ENCODE measurements at regions not wholly inside any gene's neighbourhood (a gene's known extent, or its start where the extent isn't known, plus 50 kb on each side); places are given as distances from the start of the nearest gene placed in this dataset.

DNA sequence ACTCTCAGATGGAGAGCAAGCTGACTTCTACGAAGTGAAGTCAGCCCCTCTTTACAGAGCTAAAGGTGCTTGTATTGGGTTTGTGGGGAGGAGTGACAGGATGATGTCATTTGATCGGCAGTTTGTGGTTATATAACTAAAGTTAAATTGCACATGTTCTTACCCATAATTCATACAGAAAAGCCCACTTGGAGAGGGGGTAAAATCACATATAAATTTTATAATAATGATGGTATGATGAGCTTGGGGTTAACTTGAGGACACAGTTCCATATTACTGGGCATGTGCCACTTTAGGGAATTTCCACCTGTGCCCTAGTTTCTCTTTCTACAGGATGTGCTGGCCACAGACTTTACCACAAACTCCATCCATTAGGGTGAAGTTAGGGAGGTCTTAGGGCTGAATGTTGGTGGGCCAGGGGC lies 1178.6 kb upstream of the CDH9 start (continued):
- no peak for TF ChIP-seq JUN (IDR thresholded peaks at IDR 0.05; ENCODE audit: low read depth, low read length)
- no peak for TF ChIP-seq EGR1 (IDR thresholded peaks at IDR 0.05; ENCODE audit: borderline replicate concordance, low read depth, low read length)

DNA sequence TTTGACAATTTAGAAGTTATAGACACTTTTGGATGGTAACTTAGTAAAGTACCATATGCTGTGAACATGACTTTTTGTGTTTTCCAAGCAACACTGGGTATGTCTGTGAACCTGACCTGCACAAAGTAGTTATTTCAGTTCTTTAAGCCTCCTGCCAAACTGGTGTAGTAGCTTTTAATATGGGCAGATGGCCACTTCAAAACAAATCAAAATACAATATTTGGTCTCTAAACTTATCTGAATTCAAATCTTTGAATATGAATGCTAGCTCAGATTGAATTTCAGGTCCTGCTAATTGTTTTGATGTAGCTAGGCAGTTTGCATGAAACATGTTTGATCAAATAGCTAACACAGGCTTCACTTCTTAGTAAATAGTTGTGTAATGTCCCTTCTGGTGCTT lies 1176.7 kb upstream of the CDH9 start:
- Histone ChIP-seq H3K27me3 (replicated peaks in 1 of 4; ENCODE audit: control insufficient read depth in 3 of 4, extremely low read depth in 1 of 4, insufficient read depth in 3 of 4, low read length in 3 of 4) (no peaks in the 10 kb centered on the region), H2AFZ (ENCODE audit: low read length) (no peak overlapping the region), H3K9me3 (ENCODE audit: insufficient read depth in 2 of 2, low read depth in 1 of 2, low read length in 1 of 2) (no peaks in the 10 kb centered on the region), H3K79me2 (ENCODE audit: control insufficient read depth in 1 of 2, insufficient read depth in 2 of 2, low read length in 2 of 2) (no peaks in the 10 kb centered on the region), H3K4me2 (ENCODE audit: insufficient read depth in 1 of 2, low read depth in 2 of 2, low read length in 2 of 2) (no peak overlapping the region), H2BK120ac (replicated peaks; ENCODE audit: low read depth, low read length) (no peak overlapping the region), H2BK12ac (ENCODE audit: low read depth, low read length) (no peak overlapping the region), H4K20me1 (replicated peaks in 1 of 2; ENCODE audit: control insufficient read depth in 1 of 2, insufficient read depth in 2 of 2, low read length in 2 of 2) (no peaks in the 10 kb centered on the region), H2BK15ac (ENCODE audit: low read length) (no peak overlapping the region), H2BK5ac (ENCODE audit: low read depth, low read length) (no peak overlapping the region), H3K4me1 (replicated peaks in 1 of 4; ENCODE audit: control insufficient read depth in 3 of 4, insufficient read depth in 4 of 4, low read length in 3 of 4) (no peaks in the 10 kb centered on the region), H4K8ac (ENCODE audit: extremely low read depth, insufficient read depth, low read length) (no peak overlapping the region), H3K27ac (ENCODE audit: low read depth, low read length) (no peak overlapping the region), H3K23me2 (ENCODE audit: low read depth, low read length) (no peaks in the 10 kb centered on the region), H3K9ac (replicated peaks in 1 of 4; ENCODE audit: extremely low read depth in 1 of 4, low read depth in 3 of 4, low read length in 3 of 4) (no peak overlapping the region), H3K18ac (ENCODE audit: extremely low read depth, low read length) (no peak overlapping the region), H3K36me3 (ENCODE audit: control insufficient read depth in 2 of 4, insufficient read depth in 4 of 4, low read length in 3 of 4) (no peaks in the 10 kb centered on the region), H3K14ac (ENCODE audit: insufficient read length) (no peak overlapping the region), H3K4me3 (ENCODE audit: extremely low read depth in 1 of 4, insufficient read depth in 2 of 4, low read depth in 3 of 4, low read length in 4 of 4) (no peak overlapping the region), H4K5ac (ENCODE audit: insufficient read length, low read depth, low read length) (no peak overlapping the region), H3K23ac (ENCODE audit: insufficient read length) (no peak overlapping the region), H3K56ac (replicated peaks; ENCODE audit: insufficient read length, low read depth, low read length) (no peak overlapping the region), H2AK5ac (ENCODE audit: low read depth, low read length) (no peak overlapping the region), H4K91ac (replicated peaks; ENCODE audit: insufficient read length, low read length) (no peak overlapping the region), H3K4ac (replicated peaks; ENCODE audit: insufficient read length, low read depth, low read length) (no peak overlapping the region), H2BK20ac (ENCODE audit: low read length) (no peak overlapping the region), H3K79me1 (ENCODE audit: low read depth, low read length) (no peaks in the 10 kb centered on the region)
- CTCF ChIA-PET (ENCODE audit: partially characterized antibody), result no interaction called here
- FAIRE-seq, result no peak
- DNase-seq (ENCODE audit: low read depth in 1 of 2, low spot score in 2 of 2), result no peak
- POLR2A ChIA-PET (ENCODE audit: partially characterized antibody), result no interaction called here
- no peak for TF ChIP-seq CBX5 (IDR thresholded peaks at IDR 0.05; ENCODE audit: low read depth, low read length)
- TF ChIP-seq CHD1 (IDR thresholded peaks at IDR 0.05; ENCODE audit: low read depth, low read length), result no peak
- no peak for TF ChIP-seq CREB1 (IDR thresholded peaks at IDR 0.05)
- no peak for TF ChIP-seq POU5F1 (IDR thresholded peaks at IDR 0.05; ENCODE audit: low read depth, low read length)
- TF ChIP-seq, protein P1, sequence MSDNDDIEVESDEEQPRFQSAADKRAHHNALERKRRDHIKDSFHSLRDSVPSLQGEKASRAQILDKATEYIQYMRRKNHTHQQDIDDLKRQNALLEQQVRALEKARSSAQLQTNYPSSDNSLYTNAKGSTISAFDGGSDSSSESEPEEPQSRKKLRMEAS (IDR thresholded peaks at IDR 0.05), result no peak
- TF ChIP-seq TCF12 (IDR thresholded peaks at IDR 0.05; ENCODE audit: low read depth, low read length), result no peak
- TF ChIP-seq RFX5 (IDR thresholded peaks at IDR 0.05; ENCODE audit: borderline replicate concordance, low read depth, low read length), result no peak
- TF ChIP-seq E2F6 (IDR thresholded peaks at IDR 0.05), result no peak
- TF ChIP-seq HDAC6 (IDR thresholded peaks at IDR 0.05; ENCODE audit: low read depth, low read length), result no peak
- no peak for TF ChIP-seq FOSL1 (IDR thresholded peaks at IDR 0.05; ENCODE audit: insufficient read depth, low read depth, low read length)
- no peak for TF ChIP-seq SIN3A (conservative IDR thresholded peaks at IDR 0.05 in 1 of 2, IDR thresholded peaks at IDR 0.05 in 1 of 2; ENCODE audit: low read depth in 1 of 2, low read length in 2 of 2)
- TF ChIP-seq BRCA1 (IDR thresholded peaks at IDR 0.05; ENCODE audit: low read depth, low read length), result no peak

Measured in H1 (cell line).